NCI-H1417 treated with DMSO at 0.1 percent for 48 hours (cell line): ENCODE measurements at regions not wholly inside any gene's neighbourhood (a gene's known extent, or its start where the extent isn't known, plus 50 kb on each side); places are given as distances from the start of the nearest gene placed in this dataset.

Experiments
- DNase-seq: peaks from one replicate; lab custom pipeline; 2025; lab: John Stamatoyannopoulos, UW

GRCh38 chr10:25114036-25114411, 60.8 kb upstream of the GPR158 start:
- no peak for DNase-seq

- no peak for DNase-seq
Measured at GRCh38 chr10:25117757-25118156, 57.0 kb upstream of the GPR158 start.

- no peak for DNase-seq
Measured at GRCh38 chr10:25120188-25120587, 54.6 kb upstream of the GPR158 start.
